ENCODE measurements at regions not wholly inside any gene's neighbourhood (a gene's known extent, or its start where the extent isn't known, plus 50 kb on each side); places are given as distances from the start of the nearest gene placed in this dataset.

- TF ChIP-seq POLR2A (IDR thresholded peaks at IDR 0.05), result no peak
- TF ChIP-seq, protein P1, sequence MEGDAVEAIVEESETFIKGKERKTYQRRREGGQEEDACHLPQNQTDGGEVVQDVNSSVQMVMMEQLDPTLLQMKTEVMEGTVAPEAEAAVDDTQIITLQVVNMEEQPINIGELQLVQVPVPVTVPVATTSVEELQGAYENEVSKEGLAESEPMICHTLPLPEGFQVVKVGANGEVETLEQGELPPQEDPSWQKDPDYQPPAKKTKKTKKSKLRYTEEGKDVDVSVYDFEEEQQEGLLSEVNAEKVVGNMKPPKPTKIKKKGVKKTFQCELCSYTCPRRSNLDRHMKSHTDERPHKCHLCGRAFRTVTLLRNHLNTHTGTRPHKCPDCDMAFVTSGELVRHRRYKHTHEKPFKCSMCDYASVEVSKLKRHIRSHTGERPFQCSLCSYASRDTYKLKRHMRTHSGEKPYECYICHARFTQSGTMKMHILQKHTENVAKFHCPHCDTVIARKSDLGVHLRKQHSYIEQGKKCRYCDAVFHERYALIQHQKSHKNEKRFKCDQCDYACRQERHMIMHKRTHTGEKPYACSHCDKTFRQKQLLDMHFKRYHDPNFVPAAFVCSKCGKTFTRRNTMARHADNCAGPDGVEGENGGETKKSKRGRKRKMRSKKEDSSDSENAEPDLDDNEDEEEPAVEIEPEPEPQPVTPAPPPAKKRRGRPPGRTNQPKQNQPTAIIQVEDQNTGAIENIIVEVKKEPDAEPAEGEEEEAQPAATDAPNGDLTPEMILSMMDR (IDR thresholded peaks at IDR 0.05), result no peak
These were observed 106.4 kb upstream of the SYT10 start for GRCh38 chr12:33546004-33546403.
